Vagina (tissue), 2 donors: ENCODE measurements at regions not wholly inside any gene's neighbourhood (a gene's known extent, or its start where the extent isn't known, plus 50 kb on each side); places are given as distances from the start of the nearest gene placed in this dataset.

Source experiments
- CTCF ChIP-seq, 3 experiments: fragments of 450-650 bp in 2 of 3; fragments of 200-600 bp in 1 of 3; sonication (generic) in 1 of 3; IDR thresholded peaks; one replicate each; pipeline ENCODE4 v1.5.1; 2017 to 2019; ENCODE audit warnings: antibody characterized with exemption in 3 of 3, mild to moderate bottlenecking in 2 of 3, moderate library complexity in 2 of 3
- POLR2A ChIP-seq, 2 donors: fragments of 450-650 bp; IDR thresholded peaks; one replicate each; pipeline ENCODE4 v1.6.1; 2017; ENCODE audit warnings: antibody characterized with exemption in 2 of 2, mild to moderate bottlenecking in 2 of 2, moderate library complexity in 2 of 2
- POLR2AphosphoS5 ChIP-seq, 2 donors: sonication (generic); formaldehyde crosslinking; IDR thresholded peaks; one replicate each; pipeline ENCODE4 v1.9.0; 2017; ENCODE audit warnings: antibody characterized with exemption in 2 of 2, mild to moderate bottlenecking in 2 of 2, low read depth in 1 of 2; ENCODE audit not compliant: insufficient read depth in 1 of 2

GRCh38 chr5:135697251-135697958 is 118.6 kb upstream of the CXCL14 start:
- TF ChIP-seq POLR2A (IDR thresholded peaks at IDR 0.05) (no peak), CTCF (IDR thresholded peaks at IDR 0.05) (no peak), POLR2AphosphoS5 (IDR thresholded peaks at IDR 0.05; ENCODE audit: insufficient read depth in 1 of 2, low read depth in 1 of 2) (no peak)
